Fibroblast of mammary gland (primary cell): ENCODE measurements at regions not wholly inside any gene's neighbourhood (a gene's known extent, or its start where the extent isn't known, plus 50 kb on each side); places are given as distances from the start of the nearest gene placed in this dataset.

Source experiments
- DNase-seq: peaks from one replicate; pipeline ENCODE4 v3.0.0-alpha.2; 2010; ENCODE audit warnings: low read depth
- H3K4me3 ChIP-seq: 2 replicates; pipeline ENCODE4 v1.5.1; 2011; ENCODE audit warnings: low read depth, mild to moderate bottlenecking, low read length, moderate library complexity; ENCODE audit not compliant: control insufficient read depth
- TF ChIP-seq, protein P1 (sequence below): conservative IDR thresholded peaks from 2 replicates; pipeline ENCODE4 v1.5.1; 2011; ENCODE audit warnings: low read depth, low read length, inconsistent platforms; ENCODE audit not compliant: control insufficient read depth, insufficient read depth

DNA sequence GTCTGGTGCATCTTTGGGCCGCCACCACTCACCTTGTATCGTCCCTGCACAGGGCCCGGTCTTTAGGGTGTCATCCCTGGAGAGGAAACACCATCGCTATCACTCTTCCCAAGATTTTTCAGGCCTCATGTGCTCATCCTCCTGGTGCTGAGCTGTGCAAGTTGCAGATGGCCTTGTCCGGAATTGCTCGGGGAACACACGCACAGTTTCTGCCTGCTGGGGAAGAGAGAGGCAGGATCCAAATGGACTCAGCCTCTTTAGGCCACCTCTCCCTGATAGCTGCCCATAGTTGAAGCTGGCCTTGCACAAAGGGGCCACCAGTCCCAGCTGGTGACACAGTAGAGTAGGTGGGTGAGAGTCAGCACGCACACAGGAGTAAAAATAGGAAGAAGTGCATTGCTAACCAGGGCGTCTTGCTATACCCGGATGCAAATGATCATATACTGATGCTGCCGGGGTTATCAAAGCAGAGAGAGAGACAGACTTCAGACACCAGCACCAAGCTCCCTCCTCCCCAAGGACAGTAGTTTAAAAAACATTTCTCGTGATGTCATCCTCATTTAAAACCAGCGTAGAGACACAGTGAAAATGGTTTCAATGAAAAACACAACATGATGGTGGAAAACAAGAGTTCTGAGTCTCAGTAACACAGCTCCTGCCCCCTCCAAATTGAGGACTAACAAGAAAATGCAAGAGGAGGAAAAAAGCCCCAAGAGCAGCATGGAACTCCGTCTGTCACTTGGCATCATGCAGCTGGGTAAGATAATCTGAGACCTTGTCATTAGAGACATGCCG, 147.5 kb upstream of the NCK2 start:
- no peak for DNase-seq
- TF ChIP-seq, protein P1, sequence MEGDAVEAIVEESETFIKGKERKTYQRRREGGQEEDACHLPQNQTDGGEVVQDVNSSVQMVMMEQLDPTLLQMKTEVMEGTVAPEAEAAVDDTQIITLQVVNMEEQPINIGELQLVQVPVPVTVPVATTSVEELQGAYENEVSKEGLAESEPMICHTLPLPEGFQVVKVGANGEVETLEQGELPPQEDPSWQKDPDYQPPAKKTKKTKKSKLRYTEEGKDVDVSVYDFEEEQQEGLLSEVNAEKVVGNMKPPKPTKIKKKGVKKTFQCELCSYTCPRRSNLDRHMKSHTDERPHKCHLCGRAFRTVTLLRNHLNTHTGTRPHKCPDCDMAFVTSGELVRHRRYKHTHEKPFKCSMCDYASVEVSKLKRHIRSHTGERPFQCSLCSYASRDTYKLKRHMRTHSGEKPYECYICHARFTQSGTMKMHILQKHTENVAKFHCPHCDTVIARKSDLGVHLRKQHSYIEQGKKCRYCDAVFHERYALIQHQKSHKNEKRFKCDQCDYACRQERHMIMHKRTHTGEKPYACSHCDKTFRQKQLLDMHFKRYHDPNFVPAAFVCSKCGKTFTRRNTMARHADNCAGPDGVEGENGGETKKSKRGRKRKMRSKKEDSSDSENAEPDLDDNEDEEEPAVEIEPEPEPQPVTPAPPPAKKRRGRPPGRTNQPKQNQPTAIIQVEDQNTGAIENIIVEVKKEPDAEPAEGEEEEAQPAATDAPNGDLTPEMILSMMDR: no peak
- no peak overlapping the region for H3K4me3 ChIP-seq

DNA sequence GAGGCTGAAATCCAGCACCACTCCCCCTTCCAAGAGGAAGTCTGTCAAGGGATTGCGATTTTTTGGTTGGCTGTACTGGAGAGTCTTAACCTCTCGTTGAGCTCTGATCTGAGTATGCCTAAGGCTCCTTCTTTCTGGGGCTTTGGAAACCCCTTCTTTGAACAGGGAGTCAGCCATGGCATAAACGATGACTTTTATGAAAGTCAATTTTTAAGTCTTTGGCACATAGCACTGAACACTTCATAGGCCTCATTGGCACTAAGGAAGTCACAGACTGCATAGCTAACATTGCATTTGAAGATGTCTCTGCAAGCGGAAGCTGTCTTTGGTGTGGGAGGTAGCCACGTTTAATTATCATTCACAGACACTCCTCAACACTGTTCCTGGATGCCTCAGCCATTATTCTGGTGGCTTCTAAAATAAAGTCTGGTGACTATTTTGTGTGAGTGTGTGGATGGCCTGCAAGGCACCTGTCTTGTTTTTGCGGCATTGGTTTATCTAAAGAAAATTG, 148.2 kb upstream of the NCK2 start:
- no peak for DNase-seq
- no peak overlapping the region for H3K4me3 ChIP-seq
- TF ChIP-seq, protein P1: no peak

DNA sequence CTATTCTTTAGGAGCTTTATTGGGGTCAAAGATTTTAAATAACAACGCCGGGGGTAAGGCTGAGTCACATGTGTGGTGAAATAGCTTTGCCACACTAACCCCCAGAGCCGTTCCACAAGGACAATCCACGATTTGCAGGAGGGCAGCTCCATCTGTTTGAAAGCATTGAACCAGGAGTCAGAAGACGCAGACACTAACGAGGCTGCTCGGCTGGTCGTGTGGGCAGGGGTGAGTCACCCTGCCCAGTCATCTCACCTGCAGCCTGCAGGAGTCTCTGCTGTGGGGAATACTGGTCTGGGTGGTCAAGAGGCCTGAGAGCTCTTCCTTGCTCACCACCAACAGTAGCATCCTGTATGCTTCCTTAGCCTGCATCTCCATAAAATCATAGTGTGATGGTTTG, 149.2 kb upstream of the NCK2 start:
- TF ChIP-seq, protein P1: no peak
- no peak overlapping the region for H3K4me3 ChIP-seq
- no peak for DNase-seq

DNA sequence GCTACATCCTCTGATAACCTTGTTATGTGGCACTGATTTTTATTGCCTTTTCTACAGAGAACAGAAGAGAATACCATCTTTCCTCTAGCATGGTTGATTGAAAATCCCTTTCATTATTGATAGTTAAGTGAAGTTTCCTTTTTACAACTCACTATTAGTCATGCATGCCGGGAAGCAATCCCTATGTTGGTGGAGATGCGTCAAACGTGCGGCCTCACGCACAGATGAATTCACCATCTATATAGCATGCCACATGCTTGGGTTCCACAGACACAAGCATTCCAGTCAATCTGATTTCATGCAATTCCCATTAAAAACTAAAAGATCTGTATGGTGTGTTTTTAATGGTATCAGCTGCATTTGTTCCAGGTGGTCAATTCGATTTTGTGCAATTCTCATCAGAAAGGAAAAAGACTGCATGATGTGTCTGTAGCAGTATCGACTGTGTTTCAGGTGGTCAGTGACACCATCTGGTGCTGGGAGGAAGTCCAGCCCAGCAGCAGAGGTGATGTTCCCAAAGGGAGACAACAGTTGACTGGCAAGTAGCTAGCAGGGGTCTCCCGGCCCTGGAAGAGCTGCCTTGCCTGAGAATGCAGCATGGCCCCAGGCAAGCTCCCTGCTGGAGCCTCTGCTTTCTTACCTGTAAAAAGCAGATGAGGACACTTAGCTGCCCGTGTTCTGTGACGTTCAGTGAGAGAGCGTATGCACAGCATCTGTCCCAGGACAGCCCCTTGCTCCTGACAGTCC, 151.3 kb upstream of the NCK2 start:
- TF ChIP-seq, protein P1: no peak
- DNase-seq: no peak
- no peak overlapping the region for H3K4me3 ChIP-seq

DNA sequence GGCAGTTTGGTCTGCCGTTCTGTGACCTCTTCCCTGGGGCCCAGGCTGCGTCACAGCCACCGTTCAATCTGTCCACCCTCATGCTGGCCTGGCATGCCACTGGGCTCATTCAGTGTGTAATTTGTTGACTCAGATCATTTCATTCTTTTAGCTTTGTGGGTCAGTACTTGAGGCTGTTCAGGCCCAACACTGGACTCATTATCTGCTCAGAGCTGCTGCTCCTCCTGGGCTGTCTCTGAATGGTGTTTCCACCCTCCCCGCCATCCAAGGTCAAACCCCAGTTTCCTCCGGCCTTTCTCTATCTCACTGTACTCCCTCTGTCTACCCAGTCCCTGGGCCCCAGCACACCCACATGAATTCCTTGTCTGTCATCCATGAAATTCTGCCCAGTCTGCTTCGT, 152.4 kb upstream of the NCK2 start:
- TF ChIP-seq, protein P1: no peak
- no peak for DNase-seq
- no peak overlapping the region for H3K4me3 ChIP-seq

DNA sequence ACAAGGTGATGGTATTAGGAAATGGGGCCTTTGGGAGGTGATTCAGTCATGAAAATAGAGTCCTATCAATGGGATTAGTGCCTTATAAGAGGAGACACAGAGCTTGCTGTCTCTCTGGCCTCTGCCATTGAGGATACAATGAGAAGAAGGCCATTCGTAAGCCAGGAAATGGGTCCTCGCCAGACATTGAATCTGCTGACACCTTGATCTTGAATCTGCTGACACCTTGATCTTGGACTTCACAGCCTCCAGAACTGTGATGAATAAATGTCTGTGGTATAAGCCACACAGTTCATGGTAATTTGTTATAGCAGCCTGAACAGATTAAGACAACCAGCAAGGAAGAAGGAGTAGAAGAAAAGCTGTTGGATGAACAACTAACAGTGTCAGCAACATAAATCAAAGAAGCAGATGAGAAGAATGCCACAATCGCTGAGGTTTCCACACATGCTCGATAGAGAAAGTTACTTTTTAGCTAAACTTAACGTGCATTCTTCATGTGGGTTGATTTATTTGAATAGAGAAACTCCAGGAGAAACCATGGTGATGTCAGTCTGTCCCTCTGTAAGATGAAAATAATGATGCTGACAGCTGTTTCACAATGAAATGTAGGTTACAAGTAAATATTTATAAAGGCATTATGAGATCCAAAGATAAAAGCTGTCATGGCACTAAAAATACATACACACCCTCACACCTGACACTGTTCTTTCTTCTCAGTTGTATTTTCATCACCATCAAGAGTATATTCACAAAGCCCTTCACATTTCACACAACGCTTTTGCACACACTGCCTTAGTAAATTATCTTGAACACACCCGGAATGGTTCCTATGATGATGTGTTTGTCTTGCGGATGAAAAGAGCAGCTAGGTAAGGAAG, 153.7 kb upstream of the NCK2 start:
- TF ChIP-seq, protein P1: no peak
- no peak for DNase-seq
- H3K4me3 ChIP-seq: no peak overlapping the region
